Smooth muscle cell (in vitro differentiated cells): ENCODE measurements at regions not wholly inside any gene's neighbourhood (a gene's known extent, or its start where the extent isn't known, plus 50 kb on each side); places are given as distances from the start of the nearest gene placed in this dataset.

Source experiments
- DNase-seq: peaks from one replicate; lab custom pipeline; 2025; ENCODE audit not compliant: unreplicated experiment; lab: John Stamatoyannopoulos, UW
- H2AFZ ChIP-seq: fragments of 200-600 bp; sonication (generic); 2 replicates; pipeline ENCODE4 v1.6.0; 2016; ENCODE audit warnings: antibody characterized with exemption, low read depth, mild to moderate bottlenecking
- H3F3A ChIP-seq: fragments of 200-600 bp; sonication (generic); 2 replicates; pipeline ENCODE4 v1.6.0; 2017; ENCODE audit warnings: antibody characterized with exemption, low read depth
- H3K27ac ChIP-seq: fragments of 200-600 bp; sonication (generic); 2 replicates; pipeline ENCODE4 v1.5.1; 2016; ENCODE audit warnings: low read depth, mild to moderate bottlenecking
- H3K27me3 ChIP-seq: fragments of 200-600 bp; sonication (generic); 2 replicates; pipeline ENCODE4 v1.6.1; 2016; ENCODE audit warnings: low read depth, mild to moderate bottlenecking
- H3K36me3 ChIP-seq: fragments of 200-600 bp; sonication (generic); 2 replicates; pipeline ENCODE4 v1.5.1; 2016; ENCODE audit warnings: low read depth
- H3K4me1 ChIP-seq: fragments of 200-600 bp; sonication (generic); 2 replicates; pipeline ENCODE4 v1.5.1; 2016; ENCODE audit warnings: low read depth
- H3K4me2 ChIP-seq: fragments of 200-600 bp; sonication (generic); 2 replicates; pipeline ENCODE4 v1.6.0; 2016; ENCODE audit warnings: mild to moderate bottlenecking
- H3K4me3 ChIP-seq: fragments of 200-600 bp; sonication (generic); 2 replicates; pipeline ENCODE4 v1.5.1; 2016; ENCODE audit warnings: mild to moderate bottlenecking
- H3K79me2 ChIP-seq: fragments of 200-600 bp; sonication (generic); 2 replicates; pipeline ENCODE4 v1.6.0; 2016; ENCODE audit warnings: low read depth, mild to moderate bottlenecking
- H3K9ac ChIP-seq: fragments of 200-600 bp; sonication (generic); 2 replicates; pipeline ENCODE4 v1.6.0; 2016; ENCODE audit warnings: low read depth
- H3K9me3 ChIP-seq: fragments of 200-600 bp; sonication (generic); replicated peaks from 2 replicates; pipeline ENCODE4 v1.5.1; 2016; ENCODE audit warnings: low read depth
- H4K20me1 ChIP-seq: fragments of 200-600 bp; sonication (generic); 2 replicates; pipeline ENCODE4 v1.6.0; 2016; ENCODE audit warnings: low read depth
- WGBS: methylation state at CpG from one replicate; pipeline ENCODE4 v1.1.7; 2016; ENCODE audit warnings: low lambda C conversion rate; 5-methylcytosine and 5-hydroxymethylcytosine counted together
- TF ChIP-seq, protein P1 (sequence below): fragments of 200-600 bp; sonication (generic); IDR thresholded peaks from 2 replicates; pipeline ENCODE4 v1.5.1; 2017; ENCODE audit warnings: borderline replicate concordance, mild to moderate bottlenecking, antibody characterized with exemption; ENCODE audit not compliant: insufficient read depth, poor library complexity, severe bottlenecking

DNA sequence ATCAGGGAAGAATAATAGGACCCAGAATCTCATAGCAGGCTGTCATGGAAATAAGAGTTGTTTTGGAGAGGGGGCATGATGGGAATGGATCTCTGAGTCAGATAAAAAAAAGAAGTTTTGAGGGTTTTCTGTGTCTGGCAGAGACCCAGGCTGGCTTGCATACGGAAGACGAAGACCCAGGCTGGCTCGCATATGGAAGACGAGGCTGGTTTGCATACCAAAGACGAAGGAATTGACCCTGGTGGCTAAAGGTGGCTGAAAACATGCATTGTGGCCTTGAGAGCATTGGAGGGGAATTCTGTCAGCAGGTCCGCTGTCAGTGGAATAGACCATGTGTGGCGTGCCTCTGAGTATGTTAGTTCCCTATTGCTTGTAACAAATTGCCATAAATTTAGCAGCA lies 335.1 kb downstream of the BTBD3 start:
- H3K79me2 ChIP-seq: no peaks in the 10 kb centered on the region
- no peak overlapping the region for H3K27ac ChIP-seq
- H4K20me1 ChIP-seq: no peaks in the 10 kb centered on the region
- no peaks in the 10 kb centered on the region for H3K4me1 ChIP-seq
- H3F3A ChIP-seq: no peaks in the 10 kb centered on the region
- no peak for DNase-seq
- no peaks in the 10 kb centered on the region for H3K36me3 ChIP-seq
- H3K4me3 ChIP-seq: no peak overlapping the region
- 39% methylated on average over 7 of the region's 7 CpGs for WGBS
- no peaks in the 10 kb centered on the region for H3K27me3 ChIP-seq
- no peak overlapping the region for H2AFZ ChIP-seq
- no peak overlapping the region for H3K4me2 ChIP-seq
- no peaks in the 10 kb centered on the region for H3K9me3 ChIP-seq
- H3K9ac ChIP-seq: no peak overlapping the region
- TF ChIP-seq, protein P1, sequence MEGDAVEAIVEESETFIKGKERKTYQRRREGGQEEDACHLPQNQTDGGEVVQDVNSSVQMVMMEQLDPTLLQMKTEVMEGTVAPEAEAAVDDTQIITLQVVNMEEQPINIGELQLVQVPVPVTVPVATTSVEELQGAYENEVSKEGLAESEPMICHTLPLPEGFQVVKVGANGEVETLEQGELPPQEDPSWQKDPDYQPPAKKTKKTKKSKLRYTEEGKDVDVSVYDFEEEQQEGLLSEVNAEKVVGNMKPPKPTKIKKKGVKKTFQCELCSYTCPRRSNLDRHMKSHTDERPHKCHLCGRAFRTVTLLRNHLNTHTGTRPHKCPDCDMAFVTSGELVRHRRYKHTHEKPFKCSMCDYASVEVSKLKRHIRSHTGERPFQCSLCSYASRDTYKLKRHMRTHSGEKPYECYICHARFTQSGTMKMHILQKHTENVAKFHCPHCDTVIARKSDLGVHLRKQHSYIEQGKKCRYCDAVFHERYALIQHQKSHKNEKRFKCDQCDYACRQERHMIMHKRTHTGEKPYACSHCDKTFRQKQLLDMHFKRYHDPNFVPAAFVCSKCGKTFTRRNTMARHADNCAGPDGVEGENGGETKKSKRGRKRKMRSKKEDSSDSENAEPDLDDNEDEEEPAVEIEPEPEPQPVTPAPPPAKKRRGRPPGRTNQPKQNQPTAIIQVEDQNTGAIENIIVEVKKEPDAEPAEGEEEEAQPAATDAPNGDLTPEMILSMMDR: no peak

DNA sequence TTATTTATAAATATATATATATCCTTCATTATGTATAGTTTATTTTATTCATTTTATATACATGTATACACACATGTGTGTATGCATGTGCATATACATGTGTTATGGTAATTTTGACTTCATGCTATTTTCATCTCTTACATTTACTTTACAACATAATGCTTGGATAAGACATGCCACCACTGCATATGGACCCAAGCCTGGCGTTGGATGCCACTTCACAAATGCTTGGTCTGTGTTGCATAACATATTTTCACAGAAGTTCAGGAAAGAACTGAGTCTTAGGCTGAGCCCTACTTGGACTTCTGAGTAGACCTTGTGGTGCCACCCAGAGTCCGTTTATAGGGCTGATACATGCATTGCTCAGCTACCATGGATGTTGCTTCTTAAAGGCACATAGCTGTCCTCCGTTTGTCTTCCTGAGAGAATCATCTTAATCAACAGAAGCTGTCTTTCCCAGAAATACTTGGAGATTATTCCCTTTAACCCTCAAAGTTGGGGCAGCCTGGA lies 337.8 kb downstream of the BTBD3 start:
- TF ChIP-seq, protein P1: no peak
- no peak overlapping the region for H3K9ac ChIP-seq
- no peaks in the 10 kb centered on the region for H3K27me3 ChIP-seq
- DNase-seq: no peak
- no peaks in the 10 kb centered on the region for H3K79me2 ChIP-seq
- H3F3A ChIP-seq: no peaks in the 10 kb centered on the region
- H3K36me3 ChIP-seq: no peaks in the 10 kb centered on the region
- no peak overlapping the region for H2AFZ ChIP-seq
- no peak overlapping the region for H3K4me2 ChIP-seq
- H3K27ac ChIP-seq: no peak overlapping the region
- no peaks in the 10 kb centered on the region for H3K4me1 ChIP-seq
- H4K20me1 ChIP-seq: no peaks in the 10 kb centered on the region
- WGBS: 74% methylated on average over 3 of the region's 3 CpGs
- no peaks in the 10 kb centered on the region for H3K9me3 ChIP-seq
- H3K4me3 ChIP-seq: no peak overlapping the region

- no peaks in the 10 kb centered on the region for H3K4me1 ChIP-seq
- H3K36me3 ChIP-seq: no peaks in the 10 kb centered on the region
- no peaks in the 10 kb centered on the region for H4K20me1 ChIP-seq
- WGBS: 100% methylated on average over 1 of the region's 1 CpG
- no peaks in the 10 kb centered on the region for H3K9me3 ChIP-seq
- H2AFZ ChIP-seq: no peak overlapping the region
- H3K4me3 ChIP-seq: no peak overlapping the region
- no peaks in the 10 kb centered on the region for H3K79me2 ChIP-seq
- H3K9ac ChIP-seq: no peak overlapping the region
- no peaks in the 10 kb centered on the region for H3K27me3 ChIP-seq
- H3K4me2 ChIP-seq: no peak overlapping the region
- no peak for DNase-seq
- TF ChIP-seq, protein P1: no peak
- H3F3A ChIP-seq: no peaks in the 10 kb centered on the region
- H3K27ac ChIP-seq: no peak overlapping the region
These were observed 339.1 kb downstream of the BTBD3 start for GRCh38 chr20:12256806-12257205.

GRCh38 chr20:12262747-12263146 lies 345.1 kb downstream of the BTBD3 start:
- no peak for DNase-seq
- Histone ChIP-seq H3K4me2 (no peak overlapping the region), H3K36me3 (no peaks in the 10 kb centered on the region), H3K79me2 (no peaks in the 10 kb centered on the region), H3K9me3 (no peaks in the 10 kb centered on the region), H3K27me3 (no peaks in the 10 kb centered on the region), H3K4me1 (no peaks in the 10 kb centered on the region), H2AFZ (no peak overlapping the region), H3K9ac (no peak overlapping the region), H3K27ac (no peak overlapping the region), H4K20me1 (no peaks in the 10 kb centered on the region), H3F3A (no peaks in the 10 kb centered on the region), H3K4me3 (no peak overlapping the region)
- 86% methylated on average over 10 of the region's 10 CpGs for WGBS
- TF ChIP-seq, protein P1: no peak
